GF-D8 (cell line): ENCODE measurements at regions not wholly inside any gene's neighbourhood (a gene's known extent, or its start where the extent isn't known, plus 50 kb on each side); places are given as distances from the start of the nearest gene placed in this dataset.

ENCODE experiments used
- DNase-seq: peaks from one replicate; lab custom pipeline; 2025; lab: John Stamatoyannopoulos, UW

GRCh38 chr9:87120610-87121009, 173.3 kb upstream of the GAS1 start:
- no peak for DNase-seq

- DNase-seq, result no peak
Observed at GRCh38 chr9:87122947-87123685, 175.8 kb upstream of the GAS1 start.

- DNase-seq, result no peak
Observed at GRCh38 chr9:87123830-87124229, 176.5 kb upstream of the GAS1 start.

GRCh38 chr9:87125819-87126218, 178.5 kb upstream of the GAS1 start:
- no peak for DNase-seq

- no peak for DNase-seq
Observed at GRCh38 chr9:87127543-87127942, 180.2 kb upstream of the GAS1 start.

GRCh38 chr9:87127978-87128614, 180.8 kb upstream of the GAS1 start:
- no peak for DNase-seq

- DNase-seq, result no peak
Observed at GRCh38 chr9:87128844-87129493, 181.7 kb upstream of the GAS1 start.

- no peak for DNase-seq
Observed at GRCh38 chr9:87135074-87135473, 187.8 kb upstream of the GAS1 start.

- DNase-seq, result no peak
Observed at GRCh38 chr9:87137718-87138117, 190.4 kb upstream of the GAS1 start.

GRCh38 chr9:87138128-87139040, 191.1 kb upstream of the GAS1 start:
- DNase-seq, result no peak

- no peak for DNase-seq
Observed at GRCh38 chr9:87139099-87139730, 191.9 kb upstream of the GAS1 start.

- DNase-seq, result no peak
Observed at GRCh38 chr9:87140142-87140541, 192.8 kb upstream of the GAS1 start.

GRCh38 chr9:87140605-87141109, 193.4 kb upstream of the GAS1 start:
- no peak for DNase-seq

GRCh38 chr9:87141124-87141523, 193.8 kb upstream of the GAS1 start:
- no peak for DNase-seq

- no peak for DNase-seq
Observed at GRCh38 chr9:87146933-87147332, 199.6 kb upstream of the GAS1 start.

- DNase-seq, result no peak
Observed at GRCh38 chr9:87147839-87148238, 200.5 kb upstream of the GAS1 start.

GRCh38 chr9:87148331-87149104, 201.2 kb upstream of the GAS1 start:
- DNase-seq, result no peak

- no peak for DNase-seq
Observed at GRCh38 chr9:87149799-87150198, 202.5 kb upstream of the GAS1 start.

GRCh38 chr9:87152256-87152655, 204.9 kb upstream of the GAS1 start:
- DNase-seq, result no peak

GRCh38 chr9:87156247-87156646, 208.9 kb upstream of the GAS1 start:
- no peak for DNase-seq
